Astrocyte (in vitro differentiated cells and primary cell): ENCODE measurements at regions not wholly inside any gene's neighbourhood (a gene's known extent, or its start where the extent isn't known, plus 50 kb on each side); places are given as distances from the start of the nearest gene placed in this dataset.
"Not testable (repeated sequence)": the region's sequence is repeated elsewhere in the genome, so short reads cannot be mapped to it uniquely, and the experiment has no call there.

Experiments used
- EZH2 ChIP-seq: IDR thresholded peaks from 2 replicates; pipeline ENCODE4 v1.6.1; 2012; ENCODE audit warnings: mild to moderate bottlenecking, low read length, inconsistent platforms; ENCODE audit not compliant: insufficient read depth
- TF ChIP-seq, protein P1 (sequence below): IDR thresholded peaks from 2 replicates; pipeline ENCODE4 v1.5.1; 2011; ENCODE audit warnings: low read depth, mild to moderate bottlenecking, inconsistent platforms, low read length, moderate library complexity; ENCODE audit not compliant: insufficient read depth

DNA sequence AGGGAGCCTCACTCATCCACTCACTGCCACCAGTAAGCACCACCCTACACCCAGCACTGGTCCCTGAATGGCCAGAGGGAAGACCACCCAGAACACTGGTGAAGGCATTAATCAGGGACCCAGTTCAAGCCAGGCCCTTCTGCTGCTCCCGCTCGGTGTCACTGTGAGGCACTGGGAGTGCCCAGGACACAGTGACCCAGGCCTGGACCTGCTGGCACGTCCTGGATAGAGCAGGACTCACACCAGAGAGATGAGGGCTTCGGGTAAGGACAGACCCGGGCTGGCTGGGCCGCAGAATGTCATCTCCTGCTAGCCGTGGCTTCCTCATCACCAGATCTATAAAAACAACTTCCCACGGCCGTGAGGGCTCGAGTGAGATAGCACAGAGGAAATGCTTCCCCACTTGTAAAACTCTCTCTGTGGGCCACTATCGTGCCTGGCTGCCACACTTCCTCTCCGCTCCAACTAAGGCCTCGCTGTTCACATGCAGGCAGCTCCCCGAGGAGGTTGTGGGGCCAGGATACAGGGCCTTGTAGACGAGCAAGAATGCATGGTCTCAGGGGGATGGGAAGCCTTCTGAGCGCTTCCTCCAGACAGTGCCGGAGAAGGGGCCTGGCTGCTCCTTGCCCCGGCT lies 158.1 kb downstream of the NPIPB11 start:
- TF ChIP-seq, protein P1, sequence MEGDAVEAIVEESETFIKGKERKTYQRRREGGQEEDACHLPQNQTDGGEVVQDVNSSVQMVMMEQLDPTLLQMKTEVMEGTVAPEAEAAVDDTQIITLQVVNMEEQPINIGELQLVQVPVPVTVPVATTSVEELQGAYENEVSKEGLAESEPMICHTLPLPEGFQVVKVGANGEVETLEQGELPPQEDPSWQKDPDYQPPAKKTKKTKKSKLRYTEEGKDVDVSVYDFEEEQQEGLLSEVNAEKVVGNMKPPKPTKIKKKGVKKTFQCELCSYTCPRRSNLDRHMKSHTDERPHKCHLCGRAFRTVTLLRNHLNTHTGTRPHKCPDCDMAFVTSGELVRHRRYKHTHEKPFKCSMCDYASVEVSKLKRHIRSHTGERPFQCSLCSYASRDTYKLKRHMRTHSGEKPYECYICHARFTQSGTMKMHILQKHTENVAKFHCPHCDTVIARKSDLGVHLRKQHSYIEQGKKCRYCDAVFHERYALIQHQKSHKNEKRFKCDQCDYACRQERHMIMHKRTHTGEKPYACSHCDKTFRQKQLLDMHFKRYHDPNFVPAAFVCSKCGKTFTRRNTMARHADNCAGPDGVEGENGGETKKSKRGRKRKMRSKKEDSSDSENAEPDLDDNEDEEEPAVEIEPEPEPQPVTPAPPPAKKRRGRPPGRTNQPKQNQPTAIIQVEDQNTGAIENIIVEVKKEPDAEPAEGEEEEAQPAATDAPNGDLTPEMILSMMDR: not testable (repeated sequence)
- not testable (repeated sequence) for TF ChIP-seq EZH2
